GM21515 (cell line): ENCODE measurements at regions not wholly inside any gene's neighbourhood (a gene's known extent, or its start where the extent isn't known, plus 50 kb on each side); places are given as distances from the start of the nearest gene placed in this dataset.
"Not testable (repeated sequence)": the region's sequence is repeated elsewhere in the genome, so short reads cannot be mapped to it uniquely, and the experiment has no call there.

ENCODE experiments used
- ATAC-seq: cut with Tn5 transposase; IDR thresholded peaks from one replicate; pipeline ENCODE4 v1.9.1; 2021; ENCODE audit not compliant: unreplicated experiment

- ATAC-seq = no peak
Observed at GRCh38 chr4:29704059-29704458, 1016.1 kb upstream of the PCDH7 start.

DNA sequence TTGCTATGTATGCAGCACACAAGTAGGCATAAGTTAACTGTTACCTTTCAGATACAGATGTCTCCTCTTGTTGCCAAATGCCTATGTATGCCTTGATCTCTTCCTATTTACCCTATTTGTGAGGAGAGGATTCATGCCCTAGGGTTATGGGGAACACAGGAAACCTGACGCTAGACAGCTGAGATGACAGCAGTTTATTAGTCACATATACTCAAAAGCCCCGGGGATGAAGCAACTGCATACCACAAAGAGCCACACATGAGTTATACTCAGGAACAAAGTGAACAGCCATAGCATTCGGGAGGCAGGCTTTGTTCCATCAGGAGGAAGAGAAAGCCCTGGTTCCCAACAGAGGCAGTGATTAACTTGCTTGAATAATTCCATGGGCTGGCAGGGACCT lies 1011.7 kb upstream of the PCDH7 start:
- ATAC-seq = no peak

DNA sequence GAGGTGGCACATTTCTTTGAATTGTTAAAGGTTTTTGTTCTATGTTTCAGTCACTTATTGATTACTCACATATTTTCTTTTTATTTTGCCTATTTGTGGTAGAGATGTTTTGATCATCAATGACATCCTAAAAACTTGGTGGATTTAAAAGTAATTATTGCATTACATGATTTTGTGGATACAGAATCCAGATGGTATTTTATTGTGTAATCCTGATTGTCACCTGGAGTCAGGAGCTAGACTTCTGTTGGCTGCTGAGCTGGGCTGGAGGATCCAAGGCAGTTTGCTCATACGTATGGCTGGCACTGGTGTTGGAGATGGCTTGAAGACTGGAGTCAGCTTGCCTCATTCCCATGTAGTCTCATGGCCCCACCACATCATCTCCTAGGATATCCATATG lies 1009.6 kb upstream of the PCDH7 start:
- no peak for ATAC-seq

- ATAC-seq = no peak
Observed at GRCh38 chr4:29711226-29711625, 1008.9 kb upstream of the PCDH7 start.

DNA sequence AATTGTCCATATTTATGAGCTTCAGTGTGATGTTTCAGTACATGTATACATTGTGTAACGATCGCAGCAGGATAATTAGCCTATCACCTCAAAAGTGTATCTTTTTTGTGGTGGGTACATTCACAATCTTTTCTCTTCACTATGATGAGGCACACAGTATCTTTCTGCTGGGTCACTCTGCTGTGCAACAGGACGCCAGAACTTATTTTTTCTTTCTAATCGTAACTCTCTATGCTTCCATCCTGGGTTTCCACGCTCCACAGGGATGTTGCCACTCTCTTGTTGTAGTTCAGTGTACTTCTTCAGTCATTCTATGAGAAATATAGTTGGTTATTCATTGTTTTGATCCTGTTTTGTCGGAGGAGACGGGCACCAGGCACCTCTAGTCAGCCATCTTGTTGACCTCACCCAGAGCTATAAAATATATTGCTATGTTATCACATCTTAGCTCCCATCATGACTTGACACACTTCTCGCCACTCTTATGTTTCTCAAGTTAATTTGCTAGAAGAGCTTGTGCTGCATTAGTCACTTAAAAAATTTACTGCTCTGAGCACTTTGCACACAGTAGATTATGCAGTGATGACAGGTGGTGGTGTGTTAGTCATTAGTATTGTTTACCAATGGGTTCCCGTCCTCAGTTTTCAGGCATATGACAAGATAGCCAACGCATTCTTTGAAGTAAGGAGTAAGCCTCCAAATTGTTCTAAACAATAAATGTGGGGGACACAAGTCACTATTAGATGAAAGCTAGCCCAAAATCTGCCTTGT lies 1002.7 kb upstream of the PCDH7 start:
- no peak for ATAC-seq

DNA sequence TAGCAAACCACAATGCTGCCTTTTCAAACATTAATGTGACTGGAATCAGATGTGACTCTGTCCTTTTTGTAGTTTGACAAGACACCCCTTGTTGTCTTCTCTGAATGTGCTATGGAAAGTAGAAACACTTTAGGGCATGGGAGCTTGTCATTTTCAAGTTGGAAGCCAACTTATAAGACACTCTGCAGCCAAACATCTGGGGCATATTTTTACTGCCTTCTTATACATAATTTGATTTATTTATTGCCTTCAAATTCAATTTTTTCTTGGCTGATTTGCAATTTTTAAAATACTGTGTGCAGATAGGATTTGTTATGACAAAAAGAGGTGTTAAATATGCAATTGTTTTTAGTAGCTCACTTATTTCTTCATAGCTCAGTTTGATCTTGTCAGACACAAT lies 1002.0 kb upstream of the PCDH7 start:
- no peak for ATAC-seq

GRCh38 chr4:29722253-29722652 lies 997.9 kb upstream of the PCDH7 start:
- ATAC-seq = no peak

- ATAC-seq = no peak
Observed at GRCh38 chr4:29726938-29727337, 993.2 kb upstream of the PCDH7 start.

DNA sequence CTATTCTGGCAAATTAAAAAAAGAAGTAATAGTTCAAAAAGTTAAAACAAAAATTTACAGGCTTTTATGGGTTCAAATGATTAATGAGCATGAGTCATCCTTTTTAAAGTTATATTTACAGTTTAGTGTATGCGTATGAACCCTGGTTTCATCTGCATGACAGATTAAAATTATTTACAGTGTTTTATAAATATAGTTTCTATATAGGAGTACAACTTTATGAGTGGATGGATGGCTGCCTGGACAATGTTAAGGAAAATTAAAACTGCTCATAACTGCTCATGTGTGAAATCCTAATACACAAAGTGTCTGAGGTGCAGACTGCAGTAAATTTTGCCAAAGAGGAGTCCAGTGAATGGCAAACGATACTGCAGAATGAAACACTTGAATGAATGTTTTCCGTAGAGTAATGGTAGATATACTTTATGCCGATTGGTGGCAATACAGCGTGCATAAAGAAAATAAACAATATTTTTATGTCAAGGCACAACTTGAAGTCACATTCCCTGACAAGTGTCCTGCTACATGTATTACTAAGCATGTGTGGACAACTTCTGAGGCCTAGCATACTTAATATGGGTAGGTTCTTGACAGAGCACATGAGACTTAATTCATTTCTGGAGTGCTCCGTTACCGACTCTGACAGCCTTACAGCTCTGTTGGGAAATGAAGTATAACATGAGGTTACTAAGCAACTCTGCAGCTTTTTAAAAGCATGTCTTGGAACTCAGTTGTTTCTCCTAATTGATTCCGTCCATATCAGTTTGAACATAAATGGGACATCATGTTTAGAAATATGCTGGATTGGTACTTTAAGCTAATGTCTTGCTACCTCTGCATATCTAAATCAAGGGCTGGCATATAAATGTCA lies 985.6 kb upstream of the PCDH7 start:
- ATAC-seq = no peak

DNA sequence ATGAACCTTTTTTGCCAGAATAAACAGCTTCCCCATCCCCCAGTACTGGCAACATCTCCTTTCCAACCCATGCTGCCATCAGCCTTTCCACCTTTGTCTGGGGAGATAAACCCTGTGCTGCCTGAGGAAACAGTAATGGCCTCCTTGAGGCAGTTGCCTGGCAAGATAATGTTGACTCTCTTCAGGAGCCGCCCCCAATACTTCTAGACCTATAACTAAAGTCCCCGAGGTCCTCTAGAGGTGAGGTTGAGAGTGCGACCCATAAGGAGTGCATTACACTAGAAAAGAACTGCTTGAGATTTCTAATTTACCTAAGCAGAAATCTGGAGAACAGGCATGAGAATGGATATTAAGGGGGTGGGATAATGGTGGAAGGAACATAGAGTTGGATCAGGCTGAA lies 963.2 kb upstream of the PCDH7 start:
- no peak for ATAC-seq

DNA sequence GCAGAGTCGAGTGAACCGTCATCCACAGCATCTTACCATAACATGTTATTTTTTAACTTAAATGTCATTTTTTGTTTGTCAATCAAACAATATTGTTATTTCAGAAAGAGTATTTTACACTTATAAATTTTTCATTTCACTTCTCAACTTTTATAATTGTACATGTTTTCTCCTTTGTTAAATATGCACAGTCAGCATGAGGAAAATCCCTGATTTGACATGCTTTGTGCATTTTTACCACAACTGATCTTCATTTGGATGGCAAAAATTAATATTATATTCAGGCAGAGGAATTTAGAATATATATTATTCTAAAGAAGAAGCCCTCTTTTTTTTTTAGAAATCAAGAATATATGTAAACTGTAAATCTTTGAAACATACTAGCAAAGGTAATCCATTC lies 958.0 kb upstream of the PCDH7 start:
- no peak for ATAC-seq

GRCh38 chr4:29770627-29771026 lies 949.5 kb upstream of the PCDH7 start:
- no peak for ATAC-seq

GRCh38 chr4:29788123-29788522 lies 932.0 kb upstream of the PCDH7 start:
- ATAC-seq = not testable (repeated sequence)

- no peak for ATAC-seq
Observed at GRCh38 chr4:29805245-29805644, 914.9 kb upstream of the PCDH7 start.

GRCh38 chr4:29805916-29806480 lies 914.2 kb upstream of the PCDH7 start:
- no peak for ATAC-seq

GRCh38 chr4:29817961-29818360 lies 902.2 kb upstream of the PCDH7 start:
- ATAC-seq = no peak

DNA sequence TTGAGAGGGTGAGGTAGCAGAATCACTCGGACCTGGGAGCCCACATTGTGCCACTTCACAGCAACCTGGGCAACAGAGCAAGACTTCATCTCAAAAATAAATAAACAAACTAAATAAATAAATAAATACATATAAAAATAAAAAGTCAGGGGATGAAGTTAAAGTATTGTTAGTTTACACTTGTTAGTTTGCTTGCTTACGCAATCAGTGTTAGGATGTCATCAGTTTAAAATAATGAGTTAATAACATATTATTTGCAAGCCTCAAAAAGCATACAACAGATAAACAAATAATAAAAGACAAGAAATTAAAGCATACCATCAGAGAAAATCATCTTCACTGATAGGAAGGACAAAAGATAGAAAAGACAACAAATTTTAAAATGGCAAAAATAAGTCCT lies 891.1 kb upstream of the PCDH7 start:
- no peak for ATAC-seq

DNA sequence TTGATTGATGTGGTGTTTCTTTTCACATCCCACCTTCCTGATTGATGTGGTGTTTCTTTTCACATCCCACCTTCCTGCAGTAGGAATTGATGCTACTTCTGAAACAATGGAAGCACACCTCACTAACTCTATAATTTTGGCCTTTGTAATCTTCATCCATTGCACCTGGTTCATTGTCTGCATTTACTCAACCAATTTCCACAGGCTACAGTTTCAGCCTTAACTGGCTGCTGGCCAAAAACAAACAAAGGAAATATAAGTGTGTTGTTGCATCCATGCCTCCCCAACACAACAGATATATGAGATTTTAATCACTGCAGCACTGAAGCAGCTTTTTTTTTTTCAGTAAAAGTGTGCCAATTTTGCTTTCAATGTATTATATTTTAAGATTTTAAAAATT lies 867.6 kb upstream of the PCDH7 start:
- no peak for ATAC-seq

GRCh38 chr4:29853833-29854232 lies 866.3 kb upstream of the PCDH7 start:
- ATAC-seq = no peak

DNA sequence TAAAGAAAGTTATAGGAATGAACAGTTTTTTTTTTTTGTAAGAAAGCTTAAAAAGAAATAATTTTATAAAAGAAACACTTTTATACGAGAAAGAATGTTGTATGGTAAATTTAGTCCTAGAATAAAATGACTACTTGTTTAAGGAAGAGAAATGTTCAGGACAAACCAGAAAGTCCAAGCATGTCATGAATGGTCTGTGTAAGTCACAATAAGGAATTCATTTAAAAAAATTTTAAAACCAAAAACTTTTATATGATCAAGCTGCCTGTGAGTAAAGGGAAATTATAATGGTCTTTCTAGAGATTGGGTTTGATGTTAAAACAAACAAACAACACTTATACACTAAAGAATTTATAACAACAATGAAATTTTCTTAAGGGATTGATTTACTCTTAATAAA lies 858.9 kb upstream of the PCDH7 start:
- ATAC-seq = no peak

GRCh38 chr4:29867412-29867811 lies 852.8 kb upstream of the PCDH7 start:
- ATAC-seq = no peak

DNA sequence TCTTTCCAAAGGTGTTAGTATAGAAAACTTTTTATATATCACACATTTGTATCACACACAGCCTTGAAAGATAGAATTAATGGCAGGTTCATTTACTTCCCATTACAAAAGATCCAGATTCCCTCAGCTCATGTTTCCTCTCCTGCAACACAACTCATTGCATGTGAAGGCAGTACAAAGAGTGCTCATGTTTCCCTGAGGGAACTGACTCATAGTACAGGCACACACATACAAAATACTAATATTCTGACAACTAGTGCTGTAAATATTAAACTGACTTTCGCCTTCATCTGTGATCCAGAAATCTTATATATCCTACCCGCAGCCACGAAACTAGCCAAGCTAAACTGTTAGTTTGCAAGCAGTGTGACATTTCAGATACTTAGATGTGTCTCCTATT lies 819.8 kb upstream of the PCDH7 start:
- ATAC-seq = no peak
